C4-2B (cell line): ENCODE measurements at regions not wholly inside any gene's neighbourhood (a gene's known extent, or its start where the extent isn't known, plus 50 kb on each side); places are given as distances from the start of the nearest gene placed in this dataset.

ENCODE experiments used
- ZFX ChIP-seq: fragments of 450-650 bp; IDR thresholded peaks from 2 replicates; pipeline ENCODE4 v1.6.1; 2017
- TF ChIP-seq, protein P1 (sequence below): fragments of 450-650 bp; conservative IDR thresholded peaks from 2 replicates; pipeline ENCODE4 v1.5.1; 2017; ENCODE audit warnings: mild to moderate bottlenecking

GRCh38 chr16:86725401-86725800 is 147.1 kb downstream of the FOXL1 start:
- TF ChIP-seq, protein P1, sequence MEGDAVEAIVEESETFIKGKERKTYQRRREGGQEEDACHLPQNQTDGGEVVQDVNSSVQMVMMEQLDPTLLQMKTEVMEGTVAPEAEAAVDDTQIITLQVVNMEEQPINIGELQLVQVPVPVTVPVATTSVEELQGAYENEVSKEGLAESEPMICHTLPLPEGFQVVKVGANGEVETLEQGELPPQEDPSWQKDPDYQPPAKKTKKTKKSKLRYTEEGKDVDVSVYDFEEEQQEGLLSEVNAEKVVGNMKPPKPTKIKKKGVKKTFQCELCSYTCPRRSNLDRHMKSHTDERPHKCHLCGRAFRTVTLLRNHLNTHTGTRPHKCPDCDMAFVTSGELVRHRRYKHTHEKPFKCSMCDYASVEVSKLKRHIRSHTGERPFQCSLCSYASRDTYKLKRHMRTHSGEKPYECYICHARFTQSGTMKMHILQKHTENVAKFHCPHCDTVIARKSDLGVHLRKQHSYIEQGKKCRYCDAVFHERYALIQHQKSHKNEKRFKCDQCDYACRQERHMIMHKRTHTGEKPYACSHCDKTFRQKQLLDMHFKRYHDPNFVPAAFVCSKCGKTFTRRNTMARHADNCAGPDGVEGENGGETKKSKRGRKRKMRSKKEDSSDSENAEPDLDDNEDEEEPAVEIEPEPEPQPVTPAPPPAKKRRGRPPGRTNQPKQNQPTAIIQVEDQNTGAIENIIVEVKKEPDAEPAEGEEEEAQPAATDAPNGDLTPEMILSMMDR = no peak
- TF ChIP-seq ZFX = no peak
